ENCODE measurements at regions not wholly inside any gene's neighbourhood (a gene's known extent, or its start where the extent isn't known, plus 50 kb on each side); places are given as distances from the start of the nearest gene placed in this dataset.

DNA sequence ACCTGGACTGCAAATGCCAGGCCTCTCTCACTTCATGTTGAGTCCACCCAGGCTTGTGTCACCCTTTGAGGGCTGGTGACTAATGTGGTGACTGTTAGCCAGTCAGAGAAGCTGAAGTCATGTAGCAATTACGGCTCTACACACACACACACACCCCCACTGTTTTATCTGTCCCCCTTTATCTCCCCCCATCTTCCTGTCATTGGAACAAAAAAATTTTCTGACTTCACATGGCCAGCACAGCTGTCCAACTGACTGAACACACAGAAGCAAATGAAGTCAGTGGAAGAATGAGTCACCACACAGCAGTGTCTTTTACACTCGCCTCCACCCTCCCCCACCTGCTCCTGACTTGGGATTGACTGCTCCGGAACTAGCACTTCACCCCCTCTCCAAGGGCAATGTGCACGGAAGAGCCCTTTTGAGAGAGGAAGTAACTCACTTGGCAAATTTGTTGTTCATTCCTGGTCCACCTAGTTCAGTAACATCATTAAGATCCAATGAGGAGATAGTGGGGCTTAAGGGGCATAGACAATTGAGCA lies 198.0 kb downstream of the RNF144B start:
- TF ChIP-seq, protein P1, sequence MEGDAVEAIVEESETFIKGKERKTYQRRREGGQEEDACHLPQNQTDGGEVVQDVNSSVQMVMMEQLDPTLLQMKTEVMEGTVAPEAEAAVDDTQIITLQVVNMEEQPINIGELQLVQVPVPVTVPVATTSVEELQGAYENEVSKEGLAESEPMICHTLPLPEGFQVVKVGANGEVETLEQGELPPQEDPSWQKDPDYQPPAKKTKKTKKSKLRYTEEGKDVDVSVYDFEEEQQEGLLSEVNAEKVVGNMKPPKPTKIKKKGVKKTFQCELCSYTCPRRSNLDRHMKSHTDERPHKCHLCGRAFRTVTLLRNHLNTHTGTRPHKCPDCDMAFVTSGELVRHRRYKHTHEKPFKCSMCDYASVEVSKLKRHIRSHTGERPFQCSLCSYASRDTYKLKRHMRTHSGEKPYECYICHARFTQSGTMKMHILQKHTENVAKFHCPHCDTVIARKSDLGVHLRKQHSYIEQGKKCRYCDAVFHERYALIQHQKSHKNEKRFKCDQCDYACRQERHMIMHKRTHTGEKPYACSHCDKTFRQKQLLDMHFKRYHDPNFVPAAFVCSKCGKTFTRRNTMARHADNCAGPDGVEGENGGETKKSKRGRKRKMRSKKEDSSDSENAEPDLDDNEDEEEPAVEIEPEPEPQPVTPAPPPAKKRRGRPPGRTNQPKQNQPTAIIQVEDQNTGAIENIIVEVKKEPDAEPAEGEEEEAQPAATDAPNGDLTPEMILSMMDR (IDR thresholded peaks at IDR 0.05), result no peak
- TF ChIP-seq POLR2A (IDR thresholded peaks at IDR 0.05), result no peak

Measured in lower leg skin (tissue), 3 donors.